ENCODE measurements at regions not wholly inside any gene's neighbourhood (a gene's known extent, or its start where the extent isn't known, plus 50 kb on each side); places are given as distances from the start of the nearest gene placed in this dataset.

DNA sequence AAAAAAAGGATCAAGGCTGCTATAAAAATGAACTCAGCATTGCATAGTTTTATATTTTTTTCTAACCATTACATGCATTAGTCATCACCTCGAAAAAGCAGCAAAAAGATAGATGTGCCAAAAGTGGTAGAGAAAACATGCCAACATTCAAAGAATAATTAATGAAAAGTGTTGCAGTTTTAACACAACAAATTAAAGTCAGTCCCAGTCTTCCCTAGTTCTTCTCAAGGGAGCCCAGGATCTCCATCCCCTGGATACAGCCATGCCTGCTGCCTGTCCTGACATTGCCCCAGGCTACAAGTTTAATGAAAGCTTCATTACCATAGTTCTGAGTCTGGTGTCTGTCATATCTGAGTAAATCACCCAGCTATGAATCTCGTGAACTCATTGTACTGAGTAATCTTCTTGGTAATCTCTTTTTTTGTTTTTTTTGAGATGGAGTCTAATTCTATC lies 116.6 kb upstream of the KLF12 start:
- Histone ChIP-seq H3K4me2 (no peak overlapping the region), H3K4me3 (no peak overlapping the region), H2AFZ (no peak overlapping the region), H3K4me1 (ENCODE audit: insufficient read depth) (no peaks in the 10 kb centered on the region), H3K9me2 (replicated peaks; ENCODE audit: insufficient read depth) (no peaks in the 10 kb centered on the region), H4K20me1 (ENCODE audit: insufficient read depth, poor library complexity, severe bottlenecking) (no peaks in the 10 kb centered on the region), H3K79me2 (no peaks in the 10 kb centered on the region), H3K9me3 (ENCODE audit: low read depth) (no peaks in the 10 kb centered on the region), H3K27me3 (no peaks in the 10 kb centered on the region), H3K27ac (no peak overlapping the region), H3K36me3 (replicated peaks; ENCODE audit: insufficient read depth, low read depth) (no peaks in the 10 kb centered on the region)
- TF ChIP-seq CTCF (IDR thresholded peaks at IDR 0.05; ENCODE audit: poor library complexity): no peak
- no peak for TF ChIP-seq EZH2 (IDR thresholded peaks at IDR 0.05; ENCODE audit: borderline replicate concordance)
- TF ChIP-seq EZH2phosphoT487 (IDR thresholded peaks at IDR 0.05; ENCODE audit: low read depth, severe bottlenecking, unreplicated experiment): no peak
- no peak for DNase-seq (ENCODE audit: low spot score)
- 76% methylated on average over 2 of the region's 2 CpGs for WGBS (ENCODE audit: low lambda C conversion rate, missing lambda C conversion rate)

- 92% methylated on average over 4 of the region's 4 CpGs for WGBS (ENCODE audit: low lambda C conversion rate, missing lambda C conversion rate)
- H3K9me3 ChIP-seq (ENCODE audit: low read depth): no peaks in the 10 kb centered on the region
- TF ChIP-seq EZH2phosphoT487 (IDR thresholded peaks at IDR 0.05; ENCODE audit: low read depth, severe bottlenecking, unreplicated experiment) (no peak), EZH2 (IDR thresholded peaks at IDR 0.05; ENCODE audit: borderline replicate concordance) (no peak), CTCF (IDR thresholded peaks at IDR 0.05; ENCODE audit: poor library complexity) (no peak)
Measured at GRCh38 chr13:74248477-74248876, 114.3 kb upstream of the KLF12 start.

DNA sequence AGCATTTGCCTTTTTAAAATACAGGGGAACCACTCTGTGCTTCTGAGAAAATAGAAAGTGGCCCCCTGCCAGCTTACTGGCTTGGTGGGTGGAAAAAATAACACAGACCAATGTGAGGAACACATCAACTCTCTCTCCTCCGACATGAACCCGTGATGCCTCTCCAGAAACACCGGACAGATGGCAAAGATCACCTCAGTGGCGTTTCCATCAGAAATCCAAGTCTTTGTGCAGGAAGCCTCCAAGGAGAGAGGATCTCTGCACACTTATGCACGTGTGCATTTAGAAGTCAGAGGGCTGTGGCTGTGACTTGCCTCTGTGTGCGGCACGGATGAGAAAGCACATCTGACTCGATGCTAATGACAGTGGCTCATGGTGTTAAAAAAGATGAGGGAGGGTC lies 112.3 kb upstream of the KLF12 start:
- Histone ChIP-seq H3K4me1 (ENCODE audit: insufficient read depth) (no peaks in the 10 kb centered on the region), H3K4me3 (no peak overlapping the region), H3K36me3 (replicated peaks; ENCODE audit: insufficient read depth, low read depth) (no peaks in the 10 kb centered on the region), H2AFZ (no peak overlapping the region), H3K27ac (no peak overlapping the region), H3K9me2 (replicated peaks; ENCODE audit: insufficient read depth) (no peaks in the 10 kb centered on the region), H3K79me2 (no peaks in the 10 kb centered on the region), H3K27me3 (no peaks in the 10 kb centered on the region), H4K20me1 (ENCODE audit: insufficient read depth, poor library complexity, severe bottlenecking) (no peaks in the 10 kb centered on the region), H3K9me3 (ENCODE audit: low read depth) (no peaks in the 10 kb centered on the region), H3K4me2 (no peak overlapping the region)
- no peak for TF ChIP-seq EZH2 (IDR thresholded peaks at IDR 0.05; ENCODE audit: borderline replicate concordance)
- TF ChIP-seq CTCF (IDR thresholded peaks at IDR 0.05; ENCODE audit: poor library complexity): no peak
- no peak for TF ChIP-seq EZH2phosphoT487 (IDR thresholded peaks at IDR 0.05; ENCODE audit: low read depth, severe bottlenecking, unreplicated experiment)
- WGBS (ENCODE audit: low lambda C conversion rate, missing lambda C conversion rate): 92% methylated on average over 8 of the region's 8 CpGs
- no peak for DNase-seq (ENCODE audit: low spot score)

More at GRCh38 chr13:74248477-74248876, 114.3 kb upstream of the KLF12 start:
- H3K27ac ChIP-seq: no peak overlapping the region
- no peak overlapping the region for H3K4me3 ChIP-seq
- H4K20me1 ChIP-seq (ENCODE audit: insufficient read depth, poor library complexity, severe bottlenecking): no peaks in the 10 kb centered on the region
- no peaks in the 10 kb centered on the region for H3K79me2 ChIP-seq
- no peaks in the 10 kb centered on the region for H3K36me3 ChIP-seq (replicated peaks; ENCODE audit: insufficient read depth, low read depth)
- H3K4me2 ChIP-seq: no peak overlapping the region
- H2AFZ ChIP-seq: no peak overlapping the region
- no peak for DNase-seq (ENCODE audit: low spot score)
- no peaks in the 10 kb centered on the region for H3K9me2 ChIP-seq (replicated peaks; ENCODE audit: insufficient read depth)
- no peaks in the 10 kb centered on the region for H3K27me3 ChIP-seq
- H3K4me1 ChIP-seq (ENCODE audit: insufficient read depth): no peaks in the 10 kb centered on the region
